NCI-H774 (cell line): ENCODE measurements at regions not wholly inside any gene's neighbourhood (a gene's known extent, or its start where the extent isn't known, plus 50 kb on each side); places are given as distances from the start of the nearest gene placed in this dataset.

Experiments used
- DNase-seq: peaks from one replicate; lab custom pipeline; 2025; lab: John Stamatoyannopoulos, UW

GRCh38 chr2:41686156-41686555 lies 361.7 kb upstream of the PKDCC start:
- DNase-seq: no peak

- DNase-seq: no peak
Measured at GRCh38 chr2:41691561-41691960, 356.3 kb upstream of the PKDCC start.

GRCh38 chr2:41694536-41695049 lies 353.2 kb upstream of the PKDCC start:
- DNase-seq: no peak

- no peak for DNase-seq
Measured at GRCh38 chr2:41695198-41696113, 352.4 kb upstream of the PKDCC start.

GRCh38 chr2:41697389-41697788 lies 350.4 kb upstream of the PKDCC start:
- DNase-seq: no peak

- DNase-seq: no peak
Measured at GRCh38 chr2:41698678-41699422, 349.0 kb upstream of the PKDCC start.

GRCh38 chr2:41701231-41701630 lies 346.6 kb upstream of the PKDCC start:
- DNase-seq: no peak

GRCh38 chr2:41703123-41703522 lies 344.7 kb upstream of the PKDCC start:
- DNase-seq: no peak

- DNase-seq: no peak
Measured at GRCh38 chr2:41705634-41706033, 342.2 kb upstream of the PKDCC start.

- DNase-seq: no peak
Measured at GRCh38 chr2:41706286-41706685, 341.5 kb upstream of the PKDCC start.

GRCh38 chr2:41707790-41708451 lies 339.9 kb upstream of the PKDCC start:
- no peak for DNase-seq

- DNase-seq: no peak
Measured at GRCh38 chr2:41709702-41710599, 337.9 kb upstream of the PKDCC start.

GRCh38 chr2:41710944-41711343 lies 336.9 kb upstream of the PKDCC start:
- no peak for DNase-seq

- no peak for DNase-seq
Measured at GRCh38 chr2:41711736-41712135, 336.1 kb upstream of the PKDCC start.

GRCh38 chr2:41716497-41716896 lies 331.3 kb upstream of the PKDCC start:
- DNase-seq: peak; percentile 77

- no peak for DNase-seq
Measured at GRCh38 chr2:41717839-41718238, 330.0 kb upstream of the PKDCC start.

- DNase-seq: no peak
Measured at GRCh38 chr2:41718705-41719104, 329.1 kb upstream of the PKDCC start.

- DNase-seq: no peak
Measured at GRCh38 chr2:41719756-41720155, 328.1 kb upstream of the PKDCC start.

- DNase-seq: no peak
Measured at GRCh38 chr2:41720331-41721251, 327.2 kb upstream of the PKDCC start.

GRCh38 chr2:41722668-41723369 lies 325.0 kb upstream of the PKDCC start:
- no peak for DNase-seq
